Renal pelvis (tissue), 1 donor: ENCODE measurements at regions not wholly inside any gene's neighbourhood (a gene's known extent, or its start where the extent isn't known, plus 50 kb on each side); places are given as distances from the start of the nearest gene placed in this dataset.
A peak's percentile ranks its signal among the peaks of the same experiment; 100 is the strongest.

ENCODE experiments used
- DNase-seq: peaks from one replicate; pipeline ENCODE4 v3.0.0-alpha.2; 2013

GRCh38 chr14:47872588-47872987, 197.2 kb upstream of the MDGA2 start:
- no peak for DNase-seq

GRCh38 chr14:47863441-47863840, 188.0 kb upstream of the MDGA2 start:
- peak; percentile 5 for DNase-seq

GRCh38 chr14:47857646-47858045, 182.2 kb upstream of the MDGA2 start:
- no peak for DNase-seq

- no peak for DNase-seq
Measured at GRCh38 chr14:47852278-47852677, 176.9 kb upstream of the MDGA2 start.

GRCh38 chr14:47846008-47846407, 170.6 kb upstream of the MDGA2 start:
- DNase-seq, result no peak

GRCh38 chr14:47843236-47843635, 167.8 kb upstream of the MDGA2 start:
- DNase-seq, result no peak

- DNase-seq, result peak; percentile 22
Measured at GRCh38 chr14:47833011-47833410, 157.6 kb upstream of the MDGA2 start.

GRCh38 chr14:47826809-47827208, 151.4 kb upstream of the MDGA2 start:
- no peak for DNase-seq

GRCh38 chr14:47822326-47822725, 146.9 kb upstream of the MDGA2 start:
- DNase-seq, result no peak

- DNase-seq, result no peak
Measured at GRCh38 chr14:47821135-47821534, 145.7 kb upstream of the MDGA2 start.

GRCh38 chr14:47790477-47790876, 115.1 kb upstream of the MDGA2 start:
- DNase-seq, result no peak

- DNase-seq, result no peak
Measured at GRCh38 chr14:47785058-47785457, 109.7 kb upstream of the MDGA2 start.

GRCh38 chr14:47778631-47779030, 103.2 kb upstream of the MDGA2 start:
- no peak for DNase-seq

- DNase-seq, result no peak
Measured at GRCh38 chr14:47772652-47773051, 97.2 kb upstream of the MDGA2 start.

- no peak for DNase-seq
Measured at GRCh38 chr14:47763188-47763854, 87.9 kb upstream of the MDGA2 start.

GRCh38 chr14:47746986-47747385, 71.6 kb upstream of the MDGA2 start:
- no peak for DNase-seq

- no peak for DNase-seq
Measured at GRCh38 chr14:47744155-47744554, 68.8 kb upstream of the MDGA2 start.

- no peak for DNase-seq
Measured at GRCh38 chr14:47739541-47739940, 64.1 kb upstream of the MDGA2 start.

GRCh38 chr14:47730296-47730695, 54.9 kb upstream of the MDGA2 start:
- DNase-seq, result no peak
